ENCODE measurements at regions not wholly inside any gene's neighbourhood (a gene's known extent, or its start where the extent isn't known, plus 50 kb on each side); places are given as distances from the start of the nearest gene placed in this dataset.
"Not testable (repeated sequence)": the region's sequence is repeated elsewhere in the genome, so short reads cannot be mapped to it uniquely, and the experiment has no call there.

DNA sequence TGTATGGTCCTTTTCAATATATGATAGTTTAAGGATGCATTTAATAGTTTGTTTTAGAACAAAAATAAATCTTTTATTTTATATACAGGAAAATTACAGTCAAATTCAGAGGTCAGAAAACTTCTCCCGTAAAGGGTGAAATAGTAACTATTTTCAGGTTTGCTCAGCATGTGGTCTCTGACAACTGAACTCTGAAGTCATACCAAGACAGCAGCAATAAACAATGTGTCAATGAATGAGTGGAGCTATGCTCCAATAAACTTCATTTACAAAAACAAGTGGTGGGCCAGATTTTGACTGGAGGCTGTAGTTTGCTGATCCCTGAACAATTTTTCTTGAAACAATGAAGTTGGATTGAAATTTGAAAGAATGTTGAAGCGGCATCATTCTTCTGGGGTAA lies 123.6 kb downstream of the ZNF248 start:
- H3K4me1 Mint-ChIP-seq = no peaks in the 10 kb centered on the region
- peak overlapping the region; percentile 41 for H3K27ac Mint-ChIP-seq
- no peaks in the 10 kb centered on the region for H3K27me3 Mint-ChIP-seq
- peaks cover 9% of the 10 kb centered on the region for H3K9me3 Mint-ChIP-seq
- no peak overlapping the region for H3K4me3 Mint-ChIP-seq
- H3K36me3 Mint-ChIP-seq (ENCODE audit: low read depth) = no peaks in the 10 kb centered on the region
- ATAC-seq (replicated peaks) = peak; percentile 44

DNA sequence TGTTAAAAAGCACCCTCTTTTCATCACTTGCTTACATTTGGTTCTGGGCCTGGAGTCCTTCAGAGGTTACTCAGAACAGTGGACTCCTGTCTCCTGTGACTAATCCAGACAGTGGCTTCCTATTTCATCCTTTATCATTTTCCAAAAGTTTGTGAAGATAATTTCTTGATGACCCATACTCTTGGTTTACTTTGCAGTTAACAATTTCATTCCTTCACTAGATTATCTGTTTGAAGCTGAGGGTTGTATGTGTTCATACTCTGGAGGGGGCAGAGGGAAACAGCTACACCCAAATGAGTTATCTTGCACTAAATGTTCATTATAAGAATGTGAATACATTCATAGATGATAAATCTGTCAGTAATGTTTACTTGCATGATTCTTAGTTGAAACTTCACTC lies 124.7 kb downstream of the ZNF248 start:
- no peak for ATAC-seq (replicated peaks)
- Mint-ChIP-seq H3K9me3 (peaks cover 8% of the 10 kb centered on the region), H3K4me3 (no peak overlapping the region), H3K36me3 (ENCODE audit: low read depth) (no peaks in the 10 kb centered on the region), H3K27ac (no peak overlapping the region), H3K27me3 (no peaks in the 10 kb centered on the region), H3K4me1 (no peaks in the 10 kb centered on the region)

DNA sequence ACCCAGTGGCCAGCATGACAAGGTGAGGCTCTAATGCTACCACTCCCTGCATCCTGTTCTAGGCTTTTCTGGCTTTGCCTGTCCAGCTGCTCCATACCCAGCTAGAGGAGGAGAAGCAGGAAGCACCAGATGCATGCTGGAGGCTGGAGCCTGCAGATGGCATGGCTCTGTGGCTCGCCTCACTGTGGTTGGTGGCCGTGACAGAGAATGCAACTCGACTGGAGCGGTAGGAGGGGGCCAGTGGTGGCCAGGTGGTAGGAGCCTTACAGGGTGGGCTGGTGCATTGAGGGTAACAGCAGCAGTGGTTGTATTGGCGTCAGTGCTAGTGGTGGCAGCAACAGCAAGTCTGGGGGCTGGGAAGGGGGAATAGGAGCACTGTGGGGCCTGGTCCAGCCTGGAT lies 128.6 kb downstream of the ZNF248 start:
- Mint-ChIP-seq H3K9me3 (peaks cover 4% of the 10 kb centered on the region), H3K36me3 (ENCODE audit: low read depth) (no peaks in the 10 kb centered on the region)

DNA sequence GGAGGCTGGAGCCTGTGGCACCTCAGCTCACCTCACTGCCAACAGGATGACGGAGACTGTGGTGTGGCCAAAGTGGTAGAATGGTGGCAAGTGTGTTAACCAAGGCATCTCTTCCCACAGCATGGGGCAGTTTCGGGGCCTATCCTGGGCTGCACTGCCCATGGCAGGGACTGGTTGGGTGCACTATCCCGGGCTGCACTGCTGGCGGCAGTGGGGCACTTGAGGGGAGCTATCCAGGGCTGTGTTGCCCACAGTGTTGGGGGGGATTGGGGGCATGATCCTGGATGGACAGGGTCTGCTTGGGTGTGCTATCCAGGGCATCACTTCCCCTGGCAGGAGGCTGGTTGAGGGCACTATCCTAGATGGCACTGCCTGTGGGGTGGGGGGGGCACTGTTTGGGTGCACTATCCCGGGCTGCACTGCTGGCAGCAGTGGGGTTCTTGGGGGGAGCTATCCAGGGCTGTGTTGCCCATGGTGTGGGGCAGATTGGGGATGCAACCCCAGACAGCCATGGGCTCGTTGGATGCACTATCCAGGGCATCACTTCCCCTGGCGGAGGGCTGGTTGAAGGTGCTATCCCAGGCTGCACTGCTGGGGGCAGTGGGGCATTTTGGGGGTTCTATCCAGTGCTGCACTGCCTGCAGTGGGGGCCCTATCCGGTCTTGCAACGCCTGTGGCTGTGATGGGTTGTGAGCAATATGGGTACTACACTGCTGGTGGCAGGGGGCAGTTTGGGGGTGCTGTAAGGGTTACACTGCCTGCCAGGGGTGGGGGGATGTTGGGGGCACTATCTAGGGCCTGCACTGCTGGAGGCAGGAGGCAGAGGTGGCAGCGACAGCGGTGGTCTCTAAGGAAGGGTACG lies 129.7 kb downstream of the ZNF248 start:
- no peaks in the 10 kb centered on the region for H3K36me3 Mint-ChIP-seq (ENCODE audit: low read depth)
- no peaks in the 10 kb centered on the region for H3K27me3 Mint-ChIP-seq
- peaks cover 4% of the 10 kb centered on the region for H3K9me3 Mint-ChIP-seq
- ATAC-seq (replicated peaks) = no peak
- H3K27ac Mint-ChIP-seq = no peak overlapping the region
- H3K4me1 Mint-ChIP-seq = no peaks in the 10 kb centered on the region
- H3K4me3 Mint-ChIP-seq = no peak overlapping the region

More for the DNA sequence above, 128.6 kb downstream of the ZNF248 start:
- ATAC-seq (replicated peaks) = no peak
- Mint-ChIP-seq H3K4me3 (no peak overlapping the region), H3K27ac (no peak overlapping the region), H3K4me1 (no peaks in the 10 kb centered on the region), H3K27me3 (no peaks in the 10 kb centered on the region)

DNA sequence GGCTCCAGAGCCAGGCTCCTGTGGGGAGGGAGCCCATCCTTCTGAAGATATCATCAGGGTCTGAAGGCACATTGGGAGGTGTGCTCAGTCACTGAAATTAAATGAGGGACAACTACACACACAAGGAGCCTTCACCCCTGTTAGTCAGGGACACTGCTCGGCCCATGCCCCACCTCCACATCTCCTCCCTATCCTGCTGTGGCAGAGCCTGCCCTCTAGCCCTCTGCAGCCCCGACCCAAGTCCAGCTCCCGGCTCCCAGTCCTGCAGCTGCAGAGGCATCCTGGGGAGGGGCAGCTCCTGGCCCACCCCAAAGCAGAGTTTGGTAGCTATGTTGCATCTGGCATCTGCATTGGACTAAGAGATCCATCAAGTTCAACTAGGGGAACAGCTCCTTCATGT lies 136.3 kb downstream of the ZNF248 start:
- peaks cover 24% of the 10 kb centered on the region for H3K9me3 Mint-ChIP-seq
- no peaks in the 10 kb centered on the region for H3K36me3 Mint-ChIP-seq (ENCODE audit: low read depth)
- no peak for ATAC-seq (replicated peaks)
- H3K27me3 Mint-ChIP-seq = no peaks in the 10 kb centered on the region
- H3K27ac Mint-ChIP-seq = no peak overlapping the region
- H3K4me1 Mint-ChIP-seq = no peaks in the 10 kb centered on the region
- H3K4me3 Mint-ChIP-seq = no peak overlapping the region

DNA sequence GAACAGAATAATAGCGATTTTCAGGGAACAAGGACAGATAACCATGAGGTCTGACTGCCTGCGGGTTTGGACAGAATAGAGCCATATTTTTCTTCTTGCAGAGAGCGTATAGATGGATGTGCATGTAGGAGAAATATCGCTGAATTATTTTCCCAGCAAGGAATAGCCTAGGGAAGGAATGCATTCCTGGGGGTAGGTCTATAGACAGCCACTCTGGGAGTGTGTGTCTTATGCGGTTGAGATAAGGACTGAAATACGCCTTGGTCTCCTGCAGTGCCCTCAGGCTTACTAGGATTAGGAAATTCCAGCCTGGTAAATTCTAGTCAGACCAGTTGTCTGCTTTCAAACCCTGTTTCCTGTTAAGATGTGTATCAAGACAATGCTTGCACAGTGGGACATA lies 139.3 kb downstream of the ZNF248 start:
- H3K27ac Mint-ChIP-seq; H3K4me3 Mint-ChIP-seq; H3K27me3 Mint-ChIP-seq; H3K36me3 Mint-ChIP-seq (ENCODE audit: low read depth); H3K4me1 Mint-ChIP-seq; ATAC-seq (replicated peaks): not testable (repeated sequence)
- H3K9me3 Mint-ChIP-seq = peaks cover 25% of the 10 kb centered on the region

DNA sequence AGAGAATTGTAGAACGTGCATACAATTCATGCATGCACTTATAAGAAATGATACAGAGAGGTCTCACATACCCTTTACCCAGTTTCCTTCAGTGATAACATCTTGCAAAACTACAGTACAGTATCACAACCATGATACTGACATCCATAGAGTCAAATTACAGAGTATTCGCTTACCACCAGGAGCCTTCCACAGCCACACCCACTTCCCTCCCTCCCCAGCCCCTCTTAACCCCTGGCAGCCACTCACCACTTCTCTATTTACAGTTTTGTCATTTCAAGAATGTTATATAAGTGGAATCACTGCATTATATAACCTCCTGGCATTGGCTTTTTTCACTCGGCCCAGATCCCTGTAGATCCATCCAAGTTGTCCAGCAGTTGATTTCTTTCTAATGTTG lies 143.8 kb downstream of the ZNF248 start:
- no peak for ATAC-seq (replicated peaks)
- Mint-ChIP-seq H3K9me3 (peaks cover 19% of the 10 kb centered on the region), H3K27ac (no peak overlapping the region), H3K27me3 (no peaks in the 10 kb centered on the region), H3K4me1 (no peaks in the 10 kb centered on the region), H3K36me3 (ENCODE audit: low read depth) (no peaks in the 10 kb centered on the region), H3K4me3 (no peak overlapping the region)

DNA sequence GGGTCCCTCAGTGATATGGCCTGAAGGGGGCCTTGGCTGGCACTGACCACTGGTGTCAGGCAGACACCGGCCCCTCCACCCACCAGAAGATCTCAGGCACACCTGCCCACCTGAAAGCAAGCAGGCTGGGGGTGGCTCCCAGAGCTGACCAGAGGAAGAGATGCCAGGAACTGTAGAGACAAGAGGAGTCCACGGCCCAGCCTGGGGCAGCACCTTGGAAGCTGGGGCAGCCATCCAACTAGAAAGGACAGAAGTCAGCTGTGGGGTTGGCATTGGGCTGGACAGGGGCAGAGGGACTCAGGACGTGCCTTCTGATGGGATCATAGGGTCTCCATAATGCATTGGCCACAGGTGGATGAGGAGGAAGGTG lies 144.3 kb downstream of the ZNF248 start:
- H3K36me3 Mint-ChIP-seq (ENCODE audit: low read depth) = no peaks in the 10 kb centered on the region
- no peak for ATAC-seq (replicated peaks)
- H3K9me3 Mint-ChIP-seq = peaks cover 14% of the 10 kb centered on the region
- H3K27ac Mint-ChIP-seq = no peak overlapping the region
- no peak overlapping the region for H3K4me3 Mint-ChIP-seq
- H3K4me1 Mint-ChIP-seq = no peaks in the 10 kb centered on the region
- H3K27me3 Mint-ChIP-seq = no peaks in the 10 kb centered on the region

DNA sequence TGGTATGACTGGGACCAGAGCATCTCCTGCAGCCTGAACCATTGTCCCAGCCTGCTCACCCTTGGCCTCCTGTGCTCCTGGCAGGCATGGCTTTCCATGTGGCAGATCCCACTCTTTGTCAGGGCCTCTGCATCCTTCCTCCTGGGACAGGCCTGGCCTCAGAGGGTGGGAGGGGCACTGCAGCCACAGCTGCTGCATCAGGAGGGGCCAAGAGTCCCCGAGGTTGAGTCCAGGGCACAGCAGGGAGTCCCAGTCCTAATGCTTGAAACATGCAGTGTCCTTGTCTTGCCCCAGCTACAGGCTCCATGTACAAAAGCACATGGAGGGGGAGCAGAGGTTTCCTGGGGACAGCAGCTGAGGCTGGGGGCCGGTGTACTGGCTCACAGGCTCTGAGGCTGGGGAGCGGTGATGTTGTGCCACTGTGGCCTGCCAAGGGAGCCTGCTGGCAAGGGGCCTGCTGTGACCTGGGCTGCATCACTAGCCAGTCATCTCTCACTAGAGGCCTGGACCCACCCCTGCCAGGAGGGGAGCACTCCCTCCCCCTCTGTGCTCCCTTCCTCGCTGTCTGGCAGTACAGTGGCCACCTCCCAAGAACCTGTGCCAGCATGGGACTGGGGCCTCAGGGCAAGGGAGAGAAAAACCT lies 144.8 kb downstream of the ZNF248 start:
- H3K36me3 Mint-ChIP-seq (ENCODE audit: low read depth) = no peaks in the 10 kb centered on the region
- no peak overlapping the region for H3K27ac Mint-ChIP-seq
- no peak overlapping the region for H3K4me3 Mint-ChIP-seq
- H3K9me3 Mint-ChIP-seq = peaks cover 9% of the 10 kb centered on the region
- no peak for ATAC-seq (replicated peaks)
- no peaks in the 10 kb centered on the region for H3K4me1 Mint-ChIP-seq
- H3K27me3 Mint-ChIP-seq = no peaks in the 10 kb centered on the region

DNA sequence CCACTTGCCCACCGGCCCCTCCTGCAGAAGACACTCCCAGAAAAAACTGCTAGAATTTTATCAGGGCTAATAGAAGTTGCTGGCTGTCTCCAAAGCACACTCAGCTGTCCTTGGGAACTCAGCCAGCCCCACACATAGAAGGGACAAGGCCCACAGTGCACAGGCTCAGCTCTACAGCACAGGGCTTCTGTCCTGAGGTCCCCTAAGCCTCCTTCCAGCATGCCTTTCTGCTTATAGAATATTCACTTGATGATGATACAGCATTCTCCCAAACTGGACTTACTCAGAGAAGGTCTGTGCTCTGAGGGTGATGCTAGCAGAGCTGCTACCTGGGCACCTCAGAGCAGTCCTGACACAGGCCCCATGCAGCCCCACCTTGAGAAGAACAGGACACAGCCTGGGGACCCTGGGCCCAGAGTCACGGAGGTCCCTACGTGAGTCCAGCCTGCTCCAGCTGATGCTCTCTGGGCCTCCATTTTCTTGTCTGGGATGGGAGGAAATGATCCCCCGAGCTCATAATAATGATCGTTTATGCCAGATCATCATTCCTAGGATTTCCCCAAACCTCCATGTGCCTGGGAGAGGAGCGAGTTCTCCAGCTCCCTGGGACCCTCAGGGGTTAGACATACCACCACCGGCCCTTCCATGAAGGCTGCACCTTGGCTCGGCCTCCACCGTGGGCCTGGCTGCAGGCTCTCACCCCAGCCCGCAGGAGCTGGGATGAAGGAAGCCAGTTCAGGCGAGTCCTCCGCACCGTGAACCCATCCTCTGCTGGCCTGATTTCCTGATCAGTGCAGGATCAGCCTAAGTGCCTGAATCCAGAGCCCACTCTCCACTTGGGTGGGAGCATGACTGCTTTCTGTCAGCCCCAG lies 145.6 kb downstream of the ZNF248 start:
- no peaks in the 10 kb centered on the region for H3K27me3 Mint-ChIP-seq
- no peaks in the 10 kb centered on the region for H3K36me3 Mint-ChIP-seq (ENCODE audit: low read depth)
- H3K27ac Mint-ChIP-seq = no peak overlapping the region
- no peaks in the 10 kb centered on the region for H3K4me1 Mint-ChIP-seq
- ATAC-seq (replicated peaks) = no peak
- H3K9me3 Mint-ChIP-seq = peaks cover 5% of the 10 kb centered on the region
- no peak overlapping the region for H3K4me3 Mint-ChIP-seq

DNA sequence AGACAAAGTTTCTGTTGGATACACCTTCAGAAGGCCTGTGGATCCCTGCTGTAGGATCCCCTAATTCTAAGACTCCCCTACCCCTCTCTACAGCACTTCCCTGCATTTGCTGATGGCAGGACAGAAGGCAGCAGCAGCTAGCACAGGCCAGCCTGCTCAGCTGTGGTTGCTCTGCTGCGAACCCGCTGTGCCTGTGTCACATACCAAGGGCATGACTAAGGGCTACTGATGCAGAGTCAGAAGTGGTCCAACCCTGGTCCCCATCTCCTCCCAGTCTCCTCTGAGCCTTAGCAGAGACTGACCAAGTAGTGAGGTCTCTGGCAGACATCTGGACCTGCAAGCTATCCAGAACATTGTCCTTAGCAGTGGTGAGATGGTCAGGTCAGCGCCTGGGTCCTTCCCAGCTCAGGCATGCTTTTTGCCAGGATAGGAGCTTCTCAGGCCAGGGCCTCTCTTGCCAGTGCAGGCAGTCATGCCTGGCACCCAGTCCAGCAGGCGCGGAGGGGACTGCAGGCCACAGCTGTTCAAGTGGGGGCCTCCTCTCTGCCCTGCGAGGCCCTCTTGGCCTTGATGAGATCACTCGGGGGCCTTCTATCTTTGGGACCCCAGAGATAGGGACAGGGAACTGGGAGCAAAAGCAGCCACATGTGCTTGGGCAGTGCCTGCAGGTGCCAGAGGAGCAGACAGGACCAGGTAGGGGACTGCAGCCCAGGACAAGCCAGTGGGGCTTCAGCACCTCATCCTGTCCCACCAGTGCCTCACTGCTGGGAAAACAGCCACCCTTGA lies 146.4 kb downstream of the ZNF248 start:
- Mint-ChIP-seq H3K27me3 (no peaks in the 10 kb centered on the region), H3K9me3 (peaks cover under 1% of the 10 kb centered on the region), H3K4me1 (no peaks in the 10 kb centered on the region), H3K27ac (no peak overlapping the region), H3K36me3 (ENCODE audit: low read depth) (no peaks in the 10 kb centered on the region), H3K4me3 (no peak overlapping the region)
- ATAC-seq (replicated peaks) = no peak

DNA sequence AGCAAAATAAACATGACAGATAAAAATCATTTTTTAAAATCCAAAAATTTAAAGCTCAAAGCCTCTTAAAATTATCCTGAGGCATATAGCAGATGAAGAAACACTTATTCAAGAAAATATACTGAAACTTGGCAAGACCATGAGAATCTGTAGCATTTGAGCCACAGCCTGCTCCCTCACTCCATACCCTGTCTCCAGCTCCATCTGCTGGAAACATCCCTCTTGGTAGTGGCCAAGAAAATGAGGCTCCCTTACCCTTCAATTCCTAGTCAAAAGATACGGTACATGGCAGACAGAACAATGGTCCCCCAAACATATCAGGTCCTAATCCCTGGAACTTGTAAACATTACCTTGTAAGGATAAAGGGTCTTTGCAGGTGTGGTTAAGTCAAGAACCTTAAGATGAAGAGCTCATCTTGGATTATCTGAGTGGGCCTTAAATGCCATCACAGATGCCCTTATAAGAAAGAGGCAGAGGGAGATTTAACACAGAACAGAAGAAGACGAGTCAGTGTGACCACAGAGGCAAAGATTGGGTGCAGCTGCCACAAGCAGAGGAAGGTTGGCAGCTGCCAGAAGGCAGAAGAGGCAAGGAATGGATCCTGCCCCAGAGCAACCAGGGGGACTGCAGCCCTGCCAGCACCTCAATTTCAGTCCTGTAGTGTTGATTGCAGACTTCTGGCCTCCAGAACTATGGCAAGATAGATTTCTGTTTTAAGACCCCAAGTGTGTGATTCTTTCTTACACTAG lies 149.4 kb downstream of the ZNF248 start:
- H3K4me3 Mint-ChIP-seq = no peak overlapping the region
- ATAC-seq (replicated peaks) = no peak
- no peaks in the 10 kb centered on the region for H3K4me1 Mint-ChIP-seq
- no peaks in the 10 kb centered on the region for H3K27me3 Mint-ChIP-seq
- H3K9me3 Mint-ChIP-seq = no peaks in the 10 kb centered on the region
- H3K36me3 Mint-ChIP-seq (ENCODE audit: low read depth) = no peaks in the 10 kb centered on the region
- no peak overlapping the region for H3K27ac Mint-ChIP-seq

DNA sequence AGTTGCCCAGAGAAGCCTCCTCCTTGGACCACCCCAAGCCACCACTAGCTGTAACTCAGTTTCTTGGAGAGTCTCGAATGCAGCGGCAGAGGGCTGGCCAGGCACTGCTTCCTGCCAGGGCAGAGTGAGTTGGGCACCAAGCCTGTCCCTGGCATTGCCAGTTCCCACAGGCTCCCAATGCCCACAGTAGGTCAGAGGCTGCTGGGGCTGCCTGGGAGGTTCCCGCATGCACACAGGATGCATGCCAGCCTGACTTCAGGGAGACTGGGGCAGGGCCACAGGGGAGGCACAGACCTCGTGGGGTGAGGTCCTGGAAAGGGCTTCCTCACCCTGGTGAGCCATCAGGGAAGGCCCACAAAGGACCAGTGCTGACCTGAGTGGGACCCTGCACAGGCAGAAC lies 152.8 kb downstream of the ZNF248 start:
- no peak for ATAC-seq (replicated peaks)
- Mint-ChIP-seq H3K36me3 (ENCODE audit: low read depth) (no peaks in the 10 kb centered on the region), H3K27me3 (no peaks in the 10 kb centered on the region), H3K9me3 (peaks cover 4% of the 10 kb centered on the region), H3K4me3 (no peak overlapping the region), H3K4me1 (no peaks in the 10 kb centered on the region), H3K27ac (no peak overlapping the region)

Data from activated T-helper 17 cell treated with anti-CD3 and anti-CD28 coated beads, Interleukin-2, amount 50 U/mL, for 72 hours (primary cell).